ENCODE measurements at regions not wholly inside any gene's neighbourhood (a gene's known extent, or its start where the extent isn't known, plus 50 kb on each side); places are given as distances from the start of the nearest gene placed in this dataset.

DNA sequence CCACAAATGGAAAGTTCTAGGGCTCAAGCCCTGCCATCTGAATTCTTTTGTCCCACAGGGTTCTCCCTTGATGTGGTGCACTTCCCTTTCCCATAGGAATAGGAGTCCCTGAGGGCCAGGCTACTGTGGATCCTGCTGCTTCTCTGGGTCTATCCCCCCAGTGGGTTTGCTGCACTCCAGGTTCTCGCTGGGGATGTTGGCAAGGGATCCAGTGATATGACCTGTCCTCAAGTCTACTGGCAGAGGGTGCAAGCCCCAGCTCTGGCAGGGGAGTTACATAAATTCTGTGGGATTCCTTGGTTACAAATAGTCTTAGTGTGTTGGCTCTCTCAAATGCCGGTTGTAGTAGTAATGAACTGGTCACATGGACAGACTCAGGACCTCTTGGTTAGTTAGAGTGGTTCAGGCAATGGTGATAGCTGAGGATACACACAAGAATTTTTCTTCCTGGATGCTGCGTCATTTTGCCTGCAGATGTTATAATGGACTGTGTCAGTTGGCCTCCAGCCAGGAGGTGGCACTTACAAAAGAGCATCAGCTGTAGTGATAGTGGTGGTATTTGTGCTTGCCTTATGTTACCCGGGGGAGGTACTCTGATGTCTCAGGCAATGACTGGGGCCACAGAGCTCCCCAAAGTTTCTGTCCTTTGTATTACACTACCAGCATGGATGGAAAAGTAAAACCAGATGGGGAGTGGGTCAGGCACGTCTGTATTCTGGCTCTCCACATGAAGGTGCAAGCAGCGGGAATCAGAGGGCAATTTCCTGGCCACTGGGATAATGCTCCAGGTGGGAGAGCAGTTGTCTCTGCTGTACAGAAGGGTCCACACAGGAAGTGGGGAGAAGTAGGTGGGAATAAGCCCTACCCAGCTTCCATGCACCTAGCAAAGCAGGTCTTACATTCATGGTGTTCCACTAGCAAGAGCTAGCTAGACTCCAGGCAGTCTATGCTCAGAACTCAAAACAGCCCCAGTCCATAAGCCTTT is 267.9 kb downstream of the SOX11 start:
- DNase-seq, result no peak

DNA sequence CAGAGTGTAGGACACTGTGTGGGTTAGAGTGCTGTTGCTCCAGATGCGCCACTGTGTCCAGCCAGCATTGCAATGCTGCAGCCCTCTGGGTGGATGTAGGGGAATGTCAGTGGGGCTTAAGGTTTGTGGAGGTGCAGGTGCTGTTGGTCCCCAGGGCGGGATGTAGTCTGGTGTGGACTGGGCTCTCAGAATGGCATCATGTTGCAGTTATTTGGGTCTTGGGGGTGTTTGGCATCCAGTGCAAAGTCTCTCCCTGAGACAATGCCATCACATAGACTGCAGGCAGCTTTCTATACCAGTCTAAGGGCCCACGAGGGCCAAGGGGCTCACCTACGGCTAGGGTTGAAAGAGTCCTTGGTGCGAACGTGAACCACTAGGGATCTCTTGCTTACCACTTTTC is 275.3 kb downstream of the SOX11 start:
- DNase-seq, result no peak

- no peak for DNase-seq
These were observed 277.1 kb downstream of the SOX11 start for GRCh38 chr2:5969303-5969702.

DNA sequence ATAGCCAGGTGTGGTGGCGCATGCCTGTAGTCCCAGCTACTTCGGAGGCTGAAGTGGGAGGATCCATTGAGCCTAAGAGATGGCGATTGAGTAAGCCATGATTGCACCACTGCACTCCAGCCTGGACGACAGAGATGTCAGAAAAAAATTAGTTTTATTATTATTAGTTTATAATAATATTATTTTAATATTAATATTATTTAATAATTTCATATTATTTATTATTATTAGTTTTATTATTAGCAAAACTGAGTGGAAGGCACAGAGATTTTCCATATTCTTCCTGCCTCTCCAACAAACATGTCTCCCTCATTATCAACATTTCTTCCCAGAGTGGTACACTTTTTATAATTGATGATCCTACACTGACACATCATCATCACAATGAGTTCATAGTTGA is 278.2 kb downstream of the SOX11 start:
- DNase-seq, result no peak

DNA sequence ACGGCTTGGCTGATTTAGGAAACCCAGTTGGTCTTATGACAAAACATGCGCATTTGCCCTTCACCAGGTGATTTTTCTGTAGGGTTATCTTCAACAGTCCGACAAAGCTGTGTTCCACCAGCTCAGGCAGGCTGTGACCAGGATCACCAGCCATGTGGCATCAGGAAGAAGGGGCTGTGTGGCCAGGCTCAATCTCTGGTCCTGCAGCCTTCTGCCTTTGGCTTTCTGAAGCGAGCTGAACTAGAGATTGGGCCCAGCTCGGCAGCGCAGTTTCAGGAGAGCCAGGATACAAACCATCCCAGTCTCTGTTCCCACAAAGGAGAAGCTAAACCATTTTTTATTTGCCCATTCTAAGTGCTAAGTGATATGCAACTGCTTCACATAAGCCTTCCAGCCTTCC is 282.3 kb downstream of the SOX11 start:
- no peak for DNase-seq

- DNase-seq, result no peak
These were observed 283.2 kb downstream of the SOX11 start for GRCh38 chr2:5975401-5975800.

DNA sequence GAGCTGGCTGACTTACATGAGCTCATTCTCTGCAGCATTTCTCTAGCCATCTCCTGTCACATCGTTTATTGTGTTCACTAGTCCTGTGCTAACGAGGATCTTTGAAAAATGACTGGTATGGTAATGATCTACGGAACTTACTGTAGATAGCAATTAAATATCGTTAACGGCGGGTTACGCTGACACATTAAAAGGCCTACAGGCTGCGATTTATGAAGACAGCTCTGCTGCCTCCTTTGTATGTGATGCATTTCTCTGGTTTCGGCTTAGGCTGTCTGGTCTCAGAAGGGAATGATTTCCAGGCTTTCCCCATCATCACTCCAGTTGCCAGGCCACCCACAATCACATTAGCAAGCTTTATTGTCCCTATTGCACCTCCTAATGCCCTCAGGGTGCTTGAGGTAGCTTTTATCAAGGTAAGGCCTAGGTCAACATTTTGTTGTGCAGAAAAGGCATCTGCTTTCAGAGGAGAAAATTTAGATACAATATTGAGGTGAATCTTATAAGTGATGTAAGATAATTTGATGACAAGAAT is 284.4 kb downstream of the SOX11 start:
- no peak for DNase-seq

- no peak for DNase-seq
These were observed 285.3 kb downstream of the SOX11 start for GRCh38 chr2:5977477-5977876.

DNA sequence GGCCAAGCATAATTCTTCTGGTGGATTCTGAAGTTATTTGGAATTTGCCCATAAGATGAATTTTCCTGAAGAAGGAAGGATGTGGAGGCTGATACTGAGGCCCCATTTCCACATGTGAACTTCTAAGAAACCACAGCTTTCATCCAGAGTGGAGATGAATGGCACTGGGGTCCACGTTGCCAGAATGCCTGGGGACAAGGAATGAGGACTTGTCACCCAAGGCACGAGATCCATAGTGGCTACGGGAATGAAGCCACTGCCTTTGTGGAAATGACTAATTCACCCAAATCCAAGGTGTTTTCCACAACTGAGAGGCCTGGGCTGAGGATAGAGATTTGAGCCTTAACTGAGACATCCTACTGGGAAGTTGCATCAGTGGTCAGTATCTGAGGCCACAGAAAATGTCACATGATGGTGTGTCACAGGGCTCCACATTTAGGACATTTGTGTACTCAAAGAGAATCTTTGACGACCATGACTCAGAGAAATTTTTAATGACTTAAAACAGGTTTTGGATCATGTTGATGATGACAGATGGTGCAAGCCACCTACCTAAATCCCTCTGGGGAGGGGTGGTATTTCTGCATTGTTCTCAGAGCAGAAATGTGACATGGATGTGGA is 286.1 kb downstream of the SOX11 start:
- DNase-seq, result no peak

GRCh38 chr2:5980450-5981190 is 288.4 kb downstream of the SOX11 start:
- DNase-seq, result no peak

DNA sequence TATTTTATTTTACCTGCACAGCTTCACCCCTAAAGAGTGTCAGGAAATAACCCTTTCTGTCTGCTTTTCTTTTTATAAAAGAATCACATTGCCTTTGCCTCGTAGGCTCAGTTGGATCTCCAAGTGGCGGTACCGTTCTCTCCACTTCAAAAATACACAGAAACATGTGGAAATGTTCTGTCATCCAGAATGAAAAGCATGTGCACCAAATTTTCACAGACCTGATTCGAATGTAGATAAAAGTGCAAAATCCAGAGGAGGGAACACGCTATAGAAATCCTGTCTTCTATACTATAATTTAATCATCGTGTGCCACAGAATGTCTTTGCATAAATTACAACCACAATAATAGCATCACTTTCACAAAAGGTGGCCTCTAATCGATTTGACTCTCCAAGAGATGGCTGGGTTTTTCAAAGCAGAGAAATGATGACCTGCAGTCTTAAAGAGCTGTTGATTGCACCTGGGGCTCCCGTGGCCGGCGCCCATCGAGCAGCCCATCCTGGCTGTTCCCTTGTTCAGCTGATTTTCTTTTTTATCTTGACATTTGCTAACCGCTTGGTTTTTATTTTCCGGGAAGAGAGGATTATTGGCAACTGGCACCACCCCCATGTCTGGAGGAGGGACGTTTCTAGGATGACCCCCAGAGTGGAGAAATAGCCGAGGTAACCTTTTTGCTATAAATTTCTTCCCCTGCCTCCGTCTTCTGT is 290.2 kb downstream of the SOX11 start:
- DNase-seq, result no peak

DNA sequence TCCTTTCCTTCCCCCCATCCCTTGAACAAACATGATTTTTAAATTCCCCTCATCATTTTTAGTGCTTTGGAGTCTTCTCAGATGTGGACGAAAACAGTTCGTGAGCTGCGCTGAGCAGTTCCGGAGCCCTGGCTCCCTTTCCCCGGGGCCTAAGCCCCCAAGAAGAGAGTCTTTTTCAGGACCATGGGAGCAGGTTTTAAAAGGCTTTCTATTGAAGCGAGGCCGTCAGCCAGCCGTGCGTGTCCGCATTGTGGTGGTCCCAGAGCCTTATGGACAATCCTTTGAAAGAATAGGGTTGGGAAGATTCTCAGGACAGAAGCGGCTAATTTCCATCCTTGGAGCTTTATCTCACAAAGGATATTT is 290.7 kb downstream of the SOX11 start:
- DNase-seq, result no peak

DNA sequence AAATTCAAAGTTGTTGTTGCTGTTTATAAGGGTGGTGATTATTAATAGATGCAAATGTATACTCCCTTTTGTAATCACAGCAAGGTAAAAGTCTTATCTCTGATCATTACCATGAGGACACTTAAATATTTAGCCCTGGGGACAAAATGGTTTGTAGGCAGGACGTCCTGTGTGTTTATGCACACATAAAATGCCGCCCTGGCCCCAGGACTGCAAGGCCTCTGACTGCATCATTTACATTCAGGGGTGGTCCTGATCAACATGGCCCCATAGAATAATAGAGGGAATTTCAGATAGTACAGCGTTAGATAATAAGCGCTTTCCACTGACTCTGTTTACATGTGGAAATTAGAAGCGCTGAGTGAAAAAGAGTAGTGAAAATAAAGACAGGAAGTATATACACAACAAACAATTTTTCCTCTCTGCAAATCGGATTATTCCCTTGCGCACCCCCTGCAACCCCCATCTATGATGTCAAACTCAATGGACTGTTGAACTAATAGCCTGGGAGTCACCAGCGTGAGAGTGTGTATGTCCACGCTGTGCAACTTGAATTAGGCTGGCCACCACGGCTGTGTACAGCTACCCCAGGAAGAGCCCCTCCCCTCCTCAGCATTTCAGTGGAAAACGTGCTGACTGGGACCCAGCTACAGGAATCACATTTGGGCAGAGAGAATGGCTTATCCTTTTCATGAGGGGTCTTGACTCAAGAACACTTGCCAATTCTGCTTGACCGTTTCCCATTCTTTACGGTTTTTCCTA is 291.5 kb downstream of the SOX11 start:
- DNase-seq, result no peak

DNA sequence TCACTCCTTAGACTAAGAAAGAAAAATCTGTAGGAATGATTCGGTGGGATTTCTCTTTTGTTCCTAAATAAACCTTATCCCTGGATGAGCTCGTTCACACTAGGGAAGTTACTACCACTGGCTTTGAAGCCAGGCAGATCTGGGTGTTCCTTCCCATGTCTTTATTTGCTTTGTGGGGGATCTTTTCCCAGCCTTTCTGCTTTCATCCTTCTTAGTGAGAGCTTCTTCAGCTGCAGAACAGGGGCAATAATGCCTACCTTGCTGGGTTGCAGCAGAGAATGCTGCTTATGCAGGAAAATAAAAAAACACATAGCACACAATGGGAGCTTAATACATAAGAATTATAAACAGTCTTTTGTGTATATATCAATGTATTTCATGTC is 292.1 kb downstream of the SOX11 start:
- DNase-seq, result no peak

- DNase-seq, result no peak
These were observed 292.8 kb downstream of the SOX11 start for GRCh38 chr2:5984946-5985345.

DNA sequence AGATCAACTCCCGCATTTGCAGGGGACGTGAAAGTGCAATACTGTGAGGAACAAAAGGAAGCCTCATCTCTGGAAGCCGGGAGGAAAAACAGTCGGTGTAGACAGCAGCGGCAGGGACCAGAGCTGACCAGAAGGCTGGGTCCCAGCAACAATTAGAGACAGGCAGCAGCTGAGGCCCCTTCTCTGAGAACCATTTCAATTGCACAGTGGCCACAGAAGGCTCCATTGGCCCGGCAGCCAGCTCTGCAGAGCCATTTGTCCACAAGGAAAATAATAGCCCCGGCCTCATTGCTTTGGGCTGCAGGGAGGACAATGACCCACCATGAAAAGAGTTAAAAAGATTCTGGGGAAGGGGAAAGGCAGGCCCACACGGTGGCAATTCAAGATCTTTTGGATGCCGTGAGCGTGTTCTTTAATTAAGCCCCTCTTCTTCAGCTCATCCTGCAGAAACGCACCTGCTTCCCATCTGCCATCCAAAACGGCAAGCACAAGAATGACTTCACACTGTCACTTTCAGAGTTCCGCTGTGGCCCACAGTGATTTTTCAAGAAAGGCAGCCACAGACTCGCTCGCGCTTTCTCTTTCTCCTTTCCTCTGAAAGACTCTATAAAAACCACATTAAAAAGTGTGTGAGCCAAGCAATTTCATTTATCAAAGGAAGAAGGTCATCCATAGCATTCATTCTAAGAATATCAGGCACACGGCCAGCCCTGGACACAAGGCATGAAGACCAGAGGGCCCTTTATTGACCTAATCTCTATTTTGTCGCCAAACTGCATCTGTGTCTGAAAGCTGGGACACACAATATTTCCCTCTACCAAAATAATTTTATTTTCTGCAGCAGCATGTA is 293.6 kb downstream of the SOX11 start:
- no peak for DNase-seq

DNA sequence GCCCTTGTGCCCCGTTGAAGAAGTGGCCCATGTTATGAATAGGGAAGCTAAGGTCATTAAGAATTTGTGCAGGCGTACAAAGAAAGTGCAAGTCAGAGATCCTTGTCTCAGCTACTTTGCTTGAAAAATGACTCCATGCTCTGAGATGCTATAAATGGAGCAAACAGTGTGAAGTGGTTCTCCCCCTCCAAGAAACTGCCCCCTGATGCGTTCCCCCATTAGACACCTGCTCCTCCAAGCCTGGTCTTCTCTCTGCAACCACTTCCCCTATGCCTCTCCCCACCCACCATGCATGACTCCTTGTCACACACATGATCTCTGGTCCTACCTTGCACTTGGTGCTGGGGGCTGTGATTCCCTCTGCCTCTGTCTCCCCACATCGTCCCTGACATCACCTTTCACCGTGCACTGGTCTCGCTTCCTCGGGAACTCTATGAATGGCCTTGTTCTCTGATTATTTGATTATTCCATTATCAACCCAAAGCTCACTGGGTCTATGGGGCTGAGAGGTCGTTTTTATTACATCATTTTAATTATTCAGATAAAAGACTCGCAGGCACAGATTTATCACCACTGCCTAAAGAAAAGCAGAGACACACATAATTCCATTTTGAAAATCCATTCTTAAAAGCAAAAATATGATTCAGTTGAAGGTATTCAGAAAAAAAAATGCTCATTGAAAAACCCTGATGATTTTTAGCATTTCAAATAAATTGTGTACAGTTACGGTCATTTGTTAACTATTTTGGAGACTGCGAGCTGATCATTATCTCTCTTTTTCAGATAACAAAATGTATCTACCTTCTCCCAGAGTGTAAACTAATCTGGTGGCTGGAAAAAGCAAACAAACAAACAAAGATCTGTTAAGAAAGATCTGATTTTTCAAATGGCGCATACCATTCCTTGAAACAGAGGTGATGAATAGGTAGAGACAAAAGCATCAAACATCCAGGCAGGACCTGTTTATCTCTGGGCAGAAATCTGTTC is 294.9 kb downstream of the SOX11 start:
- no peak for DNase-seq

GRCh38 chr2:5988120-5988519 is 295.9 kb downstream of the SOX11 start:
- DNase-seq, result no peak

- no peak for DNase-seq
These were observed 297.9 kb downstream of the SOX11 start for GRCh38 chr2:5990086-5990485.

All from NCI-H526 (cell line).